ENCODE measurements at regions not wholly inside any gene's neighbourhood (a gene's known extent, or its start where the extent isn't known, plus 50 kb on each side); places are given as distances from the start of the nearest gene placed in this dataset.

GRCh38 chr15:67980773-67981685 lies 73.1 kb upstream of the PIAS1 start:
- Mint-ChIP-seq H3K36me3 (ENCODE audit: low read depth) (no peaks in the 10 kb centered on the region), H3K4me3 (no peak overlapping the region), H3K9me3 (peaks cover 2% of the 10 kb centered on the region), H3K27ac (no peak overlapping the region), H3K27me3 (ENCODE audit: low read depth) (peaks cover 4% of the 10 kb centered on the region), H3K4me1 (ENCODE audit: low read depth) (no peaks in the 10 kb centered on the region)
- CTCF ChIA-PET: no interaction called here
- no peak for DNase-seq
- intact Hi-C loops (cut with micrococcal nuclease): no loop called here

- H3K27ac Mint-ChIP-seq: no peak overlapping the region
- no peaks in the 10 kb centered on the region for H3K36me3 Mint-ChIP-seq (ENCODE audit: low read depth)
- H3K9me3 Mint-ChIP-seq: peaks cover 2% of the 10 kb centered on the region
- H3K4me1 Mint-ChIP-seq (ENCODE audit: low read depth): no peaks in the 10 kb centered on the region
- no peak for DNase-seq
- CTCF ChIA-PET: no interaction called here
- intact Hi-C loops (cut with micrococcal nuclease): no loop called here
- no peak overlapping the region for H3K4me3 Mint-ChIP-seq
- H3K27me3 Mint-ChIP-seq (ENCODE audit: low read depth): peaks cover 4% of the 10 kb centered on the region
Observed at GRCh38 chr15:67981848-67982247, 72.3 kb upstream of the PIAS1 start.

- no peaks in the 10 kb centered on the region for H3K27me3 Mint-ChIP-seq (ENCODE audit: low read depth)
Observed at GRCh38 chr15:67991706-67992105, 62.4 kb upstream of the PIAS1 start.

GRCh38 chr15:67992411-67992810 lies 61.7 kb upstream of the PIAS1 start:
- H3K9me3 Mint-ChIP-seq: no peaks in the 10 kb centered on the region
- CTCF ChIA-PET: interaction anchor here (1.0 kb wide), 1 partner anchor 129 kb away, joined by 3 read pairs; no protein-coding TSS in a partner anchor
- H3K4me3 Mint-ChIP-seq: no peak overlapping the region

More at GRCh38 chr15:67991706-67992105, 62.4 kb upstream of the PIAS1 start:
- Mint-ChIP-seq H3K36me3 (ENCODE audit: low read depth) (no peaks in the 10 kb centered on the region), H3K9me3 (no peaks in the 10 kb centered on the region), H3K27ac (no peak overlapping the region), H3K4me3 (no peak overlapping the region), H3K4me1 (ENCODE audit: low read depth) (no peaks in the 10 kb centered on the region)
- intact Hi-C loops (cut with micrococcal nuclease): no loop called here
- CTCF ChIA-PET: interaction anchor here (1.0 kb wide), 1 partner anchor 128 kb away, joined by 3 read pairs; no protein-coding TSS in a partner anchor
- DNase-seq: no peak

GRCh38 chr15:67992834-67993233 lies 61.3 kb upstream of the PIAS1 start:
- CTCF ChIA-PET: interaction anchor here (1.0 kb wide), 1 partner anchor 129 kb away, joined by 3 read pairs; no protein-coding TSS in a partner anchor
- Mint-ChIP-seq H3K9me3 (no peaks in the 10 kb centered on the region), H3K36me3 (ENCODE audit: low read depth) (no peaks in the 10 kb centered on the region), H3K4me1 (ENCODE audit: low read depth) (no peaks in the 10 kb centered on the region), H3K4me3 (no peak overlapping the region), H3K27ac (no peak overlapping the region), H3K27me3 (ENCODE audit: low read depth) (no peaks in the 10 kb centered on the region)
- DNase-seq: no peak
- intact Hi-C loops (cut with micrococcal nuclease): no loop called here

More at GRCh38 chr15:67992411-67992810, 61.7 kb upstream of the PIAS1 start:
- Mint-ChIP-seq H3K27ac (no peak overlapping the region), H3K4me1 (ENCODE audit: low read depth) (no peaks in the 10 kb centered on the region), H3K36me3 (ENCODE audit: low read depth) (no peaks in the 10 kb centered on the region), H3K27me3 (ENCODE audit: low read depth) (no peaks in the 10 kb centered on the region)
- DNase-seq: no peak
- intact Hi-C loops (cut with micrococcal nuclease): no loop called here

- no peak overlapping the region for H3K27ac Mint-ChIP-seq
- no peak overlapping the region for H3K4me3 Mint-ChIP-seq
- H3K36me3 Mint-ChIP-seq (ENCODE audit: low read depth): no peaks in the 10 kb centered on the region
- intact Hi-C loops (cut with micrococcal nuclease): no loop called here
- CTCF ChIA-PET: no interaction called here
- H3K27me3 Mint-ChIP-seq (ENCODE audit: low read depth): no peaks in the 10 kb centered on the region
- no peak for DNase-seq
- no peaks in the 10 kb centered on the region for H3K9me3 Mint-ChIP-seq
- H3K4me1 Mint-ChIP-seq (ENCODE audit: low read depth): no peaks in the 10 kb centered on the region
Observed at GRCh38 chr15:67997996-67998395, 56.1 kb upstream of the PIAS1 start.

- H3K4me3 Mint-ChIP-seq: no peak overlapping the region
- H3K27ac Mint-ChIP-seq: no peak overlapping the region
- intact Hi-C loops (cut with micrococcal nuclease): no loop called here
- no peaks in the 10 kb centered on the region for H3K27me3 Mint-ChIP-seq (ENCODE audit: low read depth)
- no peaks in the 10 kb centered on the region for H3K9me3 Mint-ChIP-seq
- no peak for DNase-seq
- CTCF ChIA-PET: no interaction called here
- no peaks in the 10 kb centered on the region for H3K4me1 Mint-ChIP-seq (ENCODE audit: low read depth)
- no peaks in the 10 kb centered on the region for H3K36me3 Mint-ChIP-seq (ENCODE audit: low read depth)
Observed at GRCh38 chr15:67998599-67999133, 55.4 kb upstream of the PIAS1 start.

- intact Hi-C loops (cut with micrococcal nuclease): no loop called here
Observed at GRCh38 chr15:67999320-68000100, 54.6 kb upstream of the PIAS1 start.

GRCh38 chr15:68000754-68001153 lies 53.4 kb upstream of the PIAS1 start:
- no peaks in the 10 kb centered on the region for H3K4me1 Mint-ChIP-seq (ENCODE audit: low read depth)
- no peaks in the 10 kb centered on the region for H3K27me3 Mint-ChIP-seq (ENCODE audit: low read depth)
- CTCF ChIA-PET: interaction anchor here (0.6 kb wide), 2 partner anchors 140 to 305 kb away, joined by 3 to 6 read pairs; no protein-coding TSS in a partner anchor
- no peak for DNase-seq
- H3K36me3 Mint-ChIP-seq (ENCODE audit: low read depth): no peaks in the 10 kb centered on the region
- intact Hi-C loops (cut with micrococcal nuclease): no loop called here
- no peak overlapping the region for H3K4me3 Mint-ChIP-seq
- no peak overlapping the region for H3K27ac Mint-ChIP-seq
- H3K9me3 Mint-ChIP-seq: no peaks in the 10 kb centered on the region

More at GRCh38 chr15:67999320-68000100, 54.6 kb upstream of the PIAS1 start:
- no peaks in the 10 kb centered on the region for H3K36me3 Mint-ChIP-seq (ENCODE audit: low read depth)
- H3K4me1 Mint-ChIP-seq (ENCODE audit: low read depth): no peaks in the 10 kb centered on the region
- CTCF ChIA-PET: no interaction called here
- no peaks in the 10 kb centered on the region for H3K9me3 Mint-ChIP-seq
- DNase-seq: no peak
- no peak overlapping the region for H3K27ac Mint-ChIP-seq
- H3K4me3 Mint-ChIP-seq: no peak overlapping the region
- H3K27me3 Mint-ChIP-seq (ENCODE audit: low read depth): no peaks in the 10 kb centered on the region

GRCh38 chr15:68001811-68002210 lies 52.3 kb upstream of the PIAS1 start:
- intact Hi-C loops (cut with micrococcal nuclease): no loop called here
- DNase-seq: no peak
- Mint-ChIP-seq H3K4me1 (ENCODE audit: low read depth) (no peaks in the 10 kb centered on the region), H3K9me3 (peaks cover under 1% of the 10 kb centered on the region), H3K27me3 (ENCODE audit: low read depth) (no peaks in the 10 kb centered on the region), H3K27ac (no peak overlapping the region), H3K4me3 (no peak overlapping the region), H3K36me3 (ENCODE audit: low read depth) (peaks cover 1% of the 10 kb centered on the region)
- CTCF ChIA-PET: no interaction called here

- no peak for DNase-seq
- CTCF ChIA-PET: interaction anchor here (0.6 kb wide), 1 partner anchor 155 kb away, joined by 3 read pairs; no protein-coding TSS in a partner anchor
- Mint-ChIP-seq H3K4me3 (no peak overlapping the region), H3K36me3 (ENCODE audit: low read depth) (peaks cover 7% of the 10 kb centered on the region), H3K9me3 (peaks cover 11% of the 10 kb centered on the region), H3K4me1 (ENCODE audit: low read depth) (no peaks in the 10 kb centered on the region), H3K27ac (no peak overlapping the region), H3K27me3 (ENCODE audit: low read depth) (no peaks in the 10 kb centered on the region)
- intact Hi-C loops (cut with micrococcal nuclease): no loop called here
Observed at GRCh38 chr15:68003297-68003696, 50.8 kb upstream of the PIAS1 start.
